ENCODE measurements at regions not wholly inside any gene's neighbourhood (a gene's known extent, or its start where the extent isn't known, plus 50 kb on each side); places are given as distances from the start of the nearest gene placed in this dataset.

DNA sequence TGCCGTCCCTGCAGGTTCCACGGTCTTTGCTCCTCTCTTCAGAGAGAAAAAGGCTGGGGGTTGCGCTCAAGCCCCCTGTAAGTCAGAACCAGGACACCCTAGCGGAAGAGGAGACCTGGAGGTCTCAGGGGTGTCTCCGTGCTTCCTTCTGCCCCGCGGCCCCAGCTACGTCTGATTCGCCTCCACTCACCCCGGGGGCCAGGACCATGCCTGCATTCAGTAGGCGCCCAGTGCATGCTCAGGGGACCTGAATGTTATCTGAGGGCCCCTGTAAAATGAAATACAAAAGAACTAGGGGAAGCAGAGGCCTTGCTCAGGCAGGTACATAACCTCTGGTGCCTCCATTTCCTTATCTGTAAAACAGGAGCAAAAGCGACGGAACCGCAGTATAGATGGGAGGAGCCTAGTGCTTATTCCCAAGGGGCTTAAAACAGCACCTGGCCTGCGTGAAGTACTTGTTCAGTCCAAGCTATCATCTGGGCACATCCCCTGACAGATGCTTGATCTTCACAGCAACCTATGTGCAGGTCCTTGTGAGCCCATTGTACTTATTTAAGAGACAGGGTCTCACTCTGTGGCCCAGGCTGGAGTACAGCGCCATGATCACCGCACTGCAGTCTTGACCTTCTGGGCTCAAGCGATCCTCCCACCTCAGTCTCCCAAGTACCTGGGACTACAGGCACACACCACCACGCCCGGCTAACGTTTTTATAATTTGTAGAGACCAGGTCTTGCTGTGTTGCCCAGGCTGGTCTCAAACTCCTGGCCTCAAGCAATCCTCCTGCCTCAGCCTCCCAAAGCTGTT is 110.3 kb upstream of the NCOR2 start:
- no peak for DNase-seq
- H3K27me3 Mint-ChIP-seq (ENCODE audit: low read depth in 3 of 3), result peaks cover 0 to 7% (median 3%) of the 10 kb centered on the region in 3 donors
- no peaks in the 10 kb centered on the region for H3K36me3 ChIP-seq (replicated peaks in 1 of 2; ENCODE audit: control insufficient read depth in 1 of 2, insufficient read depth in 2 of 2, low read length in 2 of 2)
- H4K20me1 ChIP-seq (ENCODE audit: insufficient read depth, low read length), result no peaks in the 10 kb centered on the region
- H3K36me3 Mint-ChIP-seq, result peaks cover 5% of the 10 kb centered on the region in 2 donors
- no peak overlapping the region for H3K27ac ChIP-seq (ENCODE audit: low read depth in 1 of 2, low read length in 2 of 2)
- no peak overlapping the region for H3K4me3 Mint-ChIP-seq
- peaks cover 58% of the 10 kb centered on the region for H3K4me1 Mint-ChIP-seq
- intact Hi-C loops (cut with micrococcal nuclease), result loop anchor here in 1 of 2 donors (2.0 kb wide), 1 partner anchor 89 kb away; no protein-coding TSS in a partner anchor
- H3K9me3 Mint-ChIP-seq, result peaks cover 0 to 5% (median under 1%) of the 10 kb centered on the region in 7 donors
- peak overlapping the region in 5 of 7 donors; percentile 12 to 92 (median 66) for H3K27ac Mint-ChIP-seq
- no peaks in the 10 kb centered on the region for H3K27me3 ChIP-seq (ENCODE audit: control insufficient read depth in 2 of 2, insufficient read depth in 2 of 2, low read length in 2 of 2)
- H3K9ac ChIP-seq (ENCODE audit: insufficient read depth, low read length, poor library complexity, severe bottlenecking), result no peak overlapping the region
- no peaks in the 10 kb centered on the region for H3K9me3 ChIP-seq (replicated peaks in 1 of 2; ENCODE audit: control insufficient read depth in 1 of 2, insufficient read depth in 1 of 2, low read length in 2 of 2)
- H3K4me3 ChIP-seq (replicated peaks in 1 of 3; ENCODE audit: low read depth in 2 of 3, low read length in 3 of 3), result no peak overlapping the region
- H2AFZ ChIP-seq (ENCODE audit: insufficient read depth, low read depth, low read length, poor library complexity, severe bottlenecking), result no peak overlapping the region
- TF ChIP-seq, protein P1, sequence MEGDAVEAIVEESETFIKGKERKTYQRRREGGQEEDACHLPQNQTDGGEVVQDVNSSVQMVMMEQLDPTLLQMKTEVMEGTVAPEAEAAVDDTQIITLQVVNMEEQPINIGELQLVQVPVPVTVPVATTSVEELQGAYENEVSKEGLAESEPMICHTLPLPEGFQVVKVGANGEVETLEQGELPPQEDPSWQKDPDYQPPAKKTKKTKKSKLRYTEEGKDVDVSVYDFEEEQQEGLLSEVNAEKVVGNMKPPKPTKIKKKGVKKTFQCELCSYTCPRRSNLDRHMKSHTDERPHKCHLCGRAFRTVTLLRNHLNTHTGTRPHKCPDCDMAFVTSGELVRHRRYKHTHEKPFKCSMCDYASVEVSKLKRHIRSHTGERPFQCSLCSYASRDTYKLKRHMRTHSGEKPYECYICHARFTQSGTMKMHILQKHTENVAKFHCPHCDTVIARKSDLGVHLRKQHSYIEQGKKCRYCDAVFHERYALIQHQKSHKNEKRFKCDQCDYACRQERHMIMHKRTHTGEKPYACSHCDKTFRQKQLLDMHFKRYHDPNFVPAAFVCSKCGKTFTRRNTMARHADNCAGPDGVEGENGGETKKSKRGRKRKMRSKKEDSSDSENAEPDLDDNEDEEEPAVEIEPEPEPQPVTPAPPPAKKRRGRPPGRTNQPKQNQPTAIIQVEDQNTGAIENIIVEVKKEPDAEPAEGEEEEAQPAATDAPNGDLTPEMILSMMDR (IDR thresholded peaks at IDR 0.05), result no peak
- no peaks in the 10 kb centered on the region for H3K79me2 ChIP-seq (ENCODE audit: insufficient read depth, low read length)
- WGBS (ENCODE audit: insufficient coverage), result 95% methylated on average over 21 of the region's 21 CpGs
- peaks cover 53 to 55% of the 10 kb centered on the region in 2 donors for H3K4me1 ChIP-seq (ENCODE audit: control insufficient read depth in 1 of 2, insufficient read depth in 2 of 2, low read length in 2 of 2)
- H3K4me2 ChIP-seq (replicated peaks; ENCODE audit: extremely low read depth, low read length, poor library complexity, severe bottlenecking), result no peak overlapping the region

- no peak overlapping the region for H2AFZ ChIP-seq (ENCODE audit: insufficient read depth, low read depth, low read length, poor library complexity, severe bottlenecking)
These were observed 109.5 kb upstream of the NCOR2 start for GRCh38 chr12:124676714-124677462.

More at GRCh38 chr12:124676714-124677462, 109.5 kb upstream of the NCOR2 start:
- intact Hi-C loops (cut with micrococcal nuclease), result loop anchor here in 1 of 2 donors (2.0 kb wide), 1 partner anchor 90 kb away; no protein-coding TSS in a partner anchor
- Histone ChIP-seq H4K20me1 (ENCODE audit: insufficient read depth, low read length) (no peaks in the 10 kb centered on the region), H3K27ac (ENCODE audit: low read depth in 1 of 2, low read length in 2 of 2) (peak overlapping the region; percentile 70 to 90), H3K79me2 (ENCODE audit: insufficient read depth, low read length) (no peaks in the 10 kb centered on the region), H3K4me1 (ENCODE audit: control insufficient read depth in 1 of 2, insufficient read depth in 2 of 2, low read length in 2 of 2) (peaks cover 44 to 46% of the 10 kb centered on the region in 2 donors), H3K9me3 (replicated peaks in 1 of 2; ENCODE audit: control insufficient read depth in 1 of 2, insufficient read depth in 1 of 2, low read length in 2 of 2) (no peaks in the 10 kb centered on the region), H3K9ac (ENCODE audit: insufficient read depth, low read length, poor library complexity, severe bottlenecking) (peak overlapping the region; percentile 63), H3K4me3 (replicated peaks in 1 of 3; ENCODE audit: low read depth in 2 of 3, low read length in 3 of 3) (peak overlapping the region in 1 of 3 experiments; percentile 59), H3K27me3 (ENCODE audit: control insufficient read depth in 2 of 2, insufficient read depth in 2 of 2, low read length in 2 of 2) (no peaks in the 10 kb centered on the region), H3K36me3 (replicated peaks in 1 of 2; ENCODE audit: control insufficient read depth in 1 of 2, insufficient read depth in 2 of 2, low read length in 2 of 2) (no peaks in the 10 kb centered on the region), H3K4me2 (replicated peaks; ENCODE audit: extremely low read depth, low read length, poor library complexity, severe bottlenecking) (peak overlapping the region; percentile 57)
- Mint-ChIP-seq H3K27ac (peak overlapping the region; percentile 92 to 96 (median 92)), H3K9me3 (peaks cover 0 to 4% (median 0%) of the 10 kb centered on the region in 7 donors), H3K36me3 (peaks cover 2 to 3% of the 10 kb centered on the region in 2 donors), H3K4me3 (peak overlapping the region in 1 of 2 donors; percentile 86), H3K27me3 (ENCODE audit: low read depth in 3 of 3) (peaks cover 0 to 7% (median 3%) of the 10 kb centered on the region in 3 donors), H3K4me1 (peaks cover 50% of the 10 kb centered on the region)
- WGBS (ENCODE audit: insufficient coverage), result 88% methylated on average over 31 of the region's 42 CpGs
- no peak for DNase-seq
- TF ChIP-seq, protein P1 (IDR thresholded peaks at IDR 0.05), result no peak

Measured in CD14-positive monocyte (primary cell).